Stomach (tissue), 4 donors: ENCODE measurements at regions not wholly inside any gene's neighbourhood (a gene's known extent, or its start where the extent isn't known, plus 50 kb on each side); places are given as distances from the start of the nearest gene placed in this dataset.
"Not testable (repeated sequence)": the region's sequence is repeated elsewhere in the genome, so short reads cannot be mapped to it uniquely, and the experiment has no call there.

Experiments used
- EP300 ChIP-seq: sonication (generic); formaldehyde crosslinking; IDR thresholded peaks from one replicate; pipeline ENCODE4 v1.6.1; 2017; ENCODE audit warnings: antibody characterized with exemption
- POLR2A ChIP-seq, 4 donors: fragments of 450-650 bp; IDR thresholded peaks; one replicate each; pipeline ENCODE4 v1.6.1; 2016; ENCODE audit warnings: antibody characterized with exemption in 4 of 4, control low read depth in 2 of 4, mild to moderate bottlenecking in 1 of 4, moderate library complexity in 1 of 4
- POLR2AphosphoS5 ChIP-seq, 3 donors: sonication (generic); formaldehyde crosslinking; IDR thresholded peaks; one replicate each; pipeline ENCODE4 v1.6.1; 2016; ENCODE audit warnings: antibody characterized with exemption in 3 of 3
- TF ChIP-seq, protein P1 (sequence below), 7 experiments: fragments of 450-650 bp in 4 of 7; fragments of 200-600 bp in 3 of 7; sonication (generic) in 3 of 7; IDR thresholded peaks; one replicate each; pipeline ENCODE4 v1.5.1; 2016 to 2019; ENCODE audit warnings: antibody characterized with exemption in 7 of 7, control low read depth in 2 of 7, mild to moderate bottlenecking in 1 of 7

DNA sequence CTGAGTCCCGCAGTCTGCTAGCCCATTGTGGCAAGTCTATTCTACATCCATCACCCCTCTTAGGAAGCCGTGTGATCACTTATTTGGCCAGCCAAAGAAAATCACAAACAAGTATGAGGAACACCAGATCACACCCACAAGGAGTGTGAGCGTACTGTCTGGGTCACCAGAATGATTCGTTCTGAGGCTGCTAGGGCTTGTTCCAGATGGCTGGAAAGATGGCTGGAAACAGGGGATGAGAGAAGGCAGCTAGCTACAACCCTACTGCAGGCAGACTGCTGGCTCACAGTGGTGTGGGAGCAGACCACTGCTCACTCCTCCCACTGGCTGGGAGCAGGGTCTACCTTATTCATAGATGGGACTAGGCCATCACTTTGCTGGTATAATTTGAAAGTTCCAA, 97.4 kb downstream of the TRIM69 start:
- TF ChIP-seq, protein P1, sequence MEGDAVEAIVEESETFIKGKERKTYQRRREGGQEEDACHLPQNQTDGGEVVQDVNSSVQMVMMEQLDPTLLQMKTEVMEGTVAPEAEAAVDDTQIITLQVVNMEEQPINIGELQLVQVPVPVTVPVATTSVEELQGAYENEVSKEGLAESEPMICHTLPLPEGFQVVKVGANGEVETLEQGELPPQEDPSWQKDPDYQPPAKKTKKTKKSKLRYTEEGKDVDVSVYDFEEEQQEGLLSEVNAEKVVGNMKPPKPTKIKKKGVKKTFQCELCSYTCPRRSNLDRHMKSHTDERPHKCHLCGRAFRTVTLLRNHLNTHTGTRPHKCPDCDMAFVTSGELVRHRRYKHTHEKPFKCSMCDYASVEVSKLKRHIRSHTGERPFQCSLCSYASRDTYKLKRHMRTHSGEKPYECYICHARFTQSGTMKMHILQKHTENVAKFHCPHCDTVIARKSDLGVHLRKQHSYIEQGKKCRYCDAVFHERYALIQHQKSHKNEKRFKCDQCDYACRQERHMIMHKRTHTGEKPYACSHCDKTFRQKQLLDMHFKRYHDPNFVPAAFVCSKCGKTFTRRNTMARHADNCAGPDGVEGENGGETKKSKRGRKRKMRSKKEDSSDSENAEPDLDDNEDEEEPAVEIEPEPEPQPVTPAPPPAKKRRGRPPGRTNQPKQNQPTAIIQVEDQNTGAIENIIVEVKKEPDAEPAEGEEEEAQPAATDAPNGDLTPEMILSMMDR (IDR thresholded peaks at IDR 0.05), result not testable (repeated sequence)
- not testable (repeated sequence) for TF ChIP-seq POLR2AphosphoS5 (IDR thresholded peaks at IDR 0.05); POLR2A (IDR thresholded peaks at IDR 0.05); EP300
